ENCODE measurements at regions not wholly inside any gene's neighbourhood (a gene's known extent, or its start where the extent isn't known, plus 50 kb on each side); places are given as distances from the start of the nearest gene placed in this dataset.
A peak's percentile ranks its signal among the peaks of the same experiment; 100 is the strongest.
"Not testable (repeated sequence)": the region's sequence is repeated elsewhere in the genome, so short reads cannot be mapped to it uniquely, and the experiment has no call there.

DNA sequence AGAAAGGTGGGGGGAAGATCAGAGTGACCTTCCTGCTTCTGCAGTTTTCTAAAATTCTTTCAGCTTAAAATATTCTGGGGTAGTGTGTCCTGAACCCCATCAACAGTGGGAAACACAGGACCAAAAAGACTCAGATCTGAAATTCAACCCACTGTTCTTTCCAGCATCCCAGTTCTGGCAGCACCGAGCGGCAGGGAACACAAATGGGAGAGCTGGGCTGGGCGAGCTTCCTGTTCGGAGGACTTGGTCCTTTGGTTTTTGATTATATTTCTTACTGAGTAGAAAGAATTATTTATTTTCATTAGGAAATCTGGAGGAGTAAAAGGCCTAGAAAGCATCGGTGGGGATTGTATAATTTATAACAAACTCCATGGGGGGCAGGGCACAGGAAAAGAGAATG, 239.1 kb downstream of the COG6 start:
- DNase-seq: no peak

DNA sequence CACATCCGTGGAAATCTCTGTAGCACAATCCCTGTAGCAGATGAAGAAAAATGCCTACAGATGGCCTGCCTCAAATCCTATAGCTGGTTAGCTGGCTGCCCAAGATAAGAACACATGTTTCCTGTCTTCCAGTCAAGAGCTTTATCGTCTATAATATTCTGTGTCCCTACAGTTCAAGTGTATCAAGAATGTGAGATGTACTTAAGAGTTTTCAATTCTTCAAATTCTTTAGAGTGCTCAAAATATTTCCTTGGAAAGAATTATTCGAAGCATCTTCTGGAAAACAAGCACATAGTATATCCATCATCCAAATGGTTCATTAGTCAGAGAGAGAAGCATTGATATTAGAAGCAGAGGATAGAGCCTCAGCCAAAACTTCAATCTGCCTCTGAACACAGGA, 239.8 kb downstream of the COG6 start:
- peak; percentile 73 for DNase-seq

GRCh38 chr13:39897636-39898035, 242.2 kb downstream of the COG6 start:
- no peak for DNase-seq

- DNase-seq: no peak
Observed at GRCh38 chr13:39900106-39900750, 244.8 kb downstream of the COG6 start.

GRCh38 chr13:39904959-39905358, 249.5 kb downstream of the COG6 start:
- DNase-seq: no peak

- DNase-seq: no peak
Observed at GRCh38 chr13:39909634-39910033, 254.2 kb downstream of the COG6 start.

DNA sequence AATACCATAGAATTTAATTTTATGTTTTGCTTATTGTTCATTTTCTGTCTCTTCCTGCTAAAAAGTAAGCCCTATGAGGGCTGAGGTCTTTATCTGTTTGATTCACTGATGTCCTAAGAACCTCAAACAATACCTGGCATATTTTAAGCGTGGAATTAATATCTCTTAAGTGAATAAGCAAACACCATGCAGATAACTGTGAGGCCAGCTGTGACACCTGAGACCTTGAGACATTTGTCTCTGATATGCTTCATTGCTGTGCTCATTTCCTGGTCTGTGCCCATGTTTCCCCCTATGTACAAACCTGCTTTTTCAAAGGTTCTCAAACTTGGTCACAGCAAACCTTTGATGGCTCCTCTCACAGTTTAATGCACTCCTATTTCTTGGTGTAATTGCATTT, 254.6 kb downstream of the COG6 start:
- no peak for DNase-seq

DNA sequence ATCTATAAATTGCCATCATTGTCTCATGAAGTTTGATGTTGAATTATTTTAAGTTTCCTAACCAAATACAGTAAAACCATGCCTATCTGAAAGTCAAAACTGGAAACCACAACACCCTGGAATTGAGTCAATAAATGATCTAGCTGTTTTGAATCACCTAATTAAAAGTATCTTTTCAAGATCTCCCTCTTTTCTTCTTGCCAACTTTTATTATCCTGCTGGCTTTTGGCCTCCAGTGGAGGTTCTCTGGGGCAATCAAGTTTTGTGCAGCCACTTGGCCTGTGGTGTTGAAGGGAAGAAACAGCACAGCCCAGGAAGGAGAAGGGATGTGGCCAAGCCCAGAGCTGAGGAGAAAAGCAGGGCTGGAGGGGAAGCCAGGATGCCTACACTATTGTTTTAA, 255.4 kb downstream of the COG6 start:
- DNase-seq: no peak

- no peak for DNase-seq
Observed at GRCh38 chr13:39913339-39913738, 257.9 kb downstream of the COG6 start.

DNA sequence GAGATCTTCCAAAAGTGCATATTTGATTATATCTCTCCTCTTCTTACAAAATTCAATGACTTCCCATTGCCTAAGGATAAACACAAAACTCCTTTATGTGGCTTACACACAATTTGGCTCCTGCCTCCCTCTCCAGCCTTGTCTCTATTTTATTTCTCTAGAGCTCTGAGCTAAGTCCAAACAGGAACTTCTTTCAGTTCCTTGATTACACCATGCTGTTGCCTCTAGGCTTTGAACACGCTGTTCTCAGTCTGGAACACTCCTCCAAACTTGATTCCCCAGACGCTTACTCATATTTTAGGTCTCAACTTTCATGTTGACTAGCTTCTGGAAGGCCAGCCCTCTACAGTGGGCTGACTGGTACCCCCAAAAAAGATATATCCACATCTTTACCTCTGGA, 258.5 kb downstream of the COG6 start:
- no peak for DNase-seq

GRCh38 chr13:39915418-39915817, 260.0 kb downstream of the COG6 start:
- DNase-seq: no peak

DNA sequence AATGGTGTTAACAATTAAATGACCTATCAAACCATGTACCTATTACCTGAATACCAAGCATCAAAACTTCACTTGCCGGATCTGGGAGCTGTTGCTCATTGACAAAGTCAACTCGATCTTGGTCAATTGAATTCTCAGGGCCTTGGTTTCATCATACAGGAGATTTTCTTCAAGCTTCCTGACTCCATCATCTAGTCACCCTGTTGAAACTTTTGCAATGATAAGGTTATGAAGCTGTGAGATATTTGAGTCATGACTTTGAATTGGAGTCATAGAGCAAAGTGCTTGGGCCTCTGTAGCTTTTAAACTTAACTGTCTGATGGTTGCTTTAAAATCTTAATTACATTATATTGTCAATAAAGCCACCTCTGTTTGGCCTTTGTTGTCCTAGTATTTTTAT, 260.9 kb downstream of the COG6 start:
- no peak for DNase-seq

GRCh38 chr13:39918620-39919236, 263.3 kb downstream of the COG6 start:
- DNase-seq: no peak

DNA sequence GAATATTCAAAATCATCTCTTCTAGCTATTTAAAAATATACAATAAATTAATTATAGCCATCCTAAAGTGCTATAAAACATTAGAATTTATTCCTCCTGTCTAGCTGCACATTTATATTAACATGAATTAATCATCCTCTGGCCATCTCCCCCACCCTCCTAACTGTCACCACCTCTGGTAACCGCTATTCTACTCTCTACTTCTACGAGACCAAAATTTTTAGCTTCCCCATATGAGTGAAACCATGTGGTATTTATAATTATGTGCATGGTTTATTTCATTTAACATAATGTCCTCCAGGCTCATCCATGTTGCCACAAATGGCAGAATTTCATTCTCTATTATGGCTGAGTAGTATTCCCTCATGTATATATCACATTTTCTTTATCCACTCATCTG, 265.2 kb downstream of the COG6 start:
- DNase-seq: no peak

DNA sequence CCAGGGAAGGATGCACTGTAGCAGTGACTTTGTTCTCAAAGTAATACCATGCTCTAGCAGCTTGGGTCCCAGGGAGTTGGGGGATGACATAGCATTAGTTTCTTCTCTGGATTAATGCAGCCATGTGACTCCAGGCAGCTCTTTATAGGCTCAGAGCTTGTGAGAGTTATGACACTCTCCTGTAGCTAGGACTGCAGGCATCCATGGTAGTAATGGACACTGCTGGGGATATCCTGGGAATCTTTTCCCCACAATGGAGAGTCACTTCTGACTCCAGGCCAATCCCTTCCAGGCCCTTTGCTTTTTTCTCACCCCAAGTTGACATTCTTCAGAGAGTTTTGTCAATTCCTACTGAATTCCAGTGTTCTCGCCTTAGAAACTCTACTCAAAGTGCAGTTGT, 270.9 kb downstream of the COG6 start:
- DNase-seq: no peak

- DNase-seq: no peak
Observed at GRCh38 chr13:39928261-39928660, 272.8 kb downstream of the COG6 start.

DNA sequence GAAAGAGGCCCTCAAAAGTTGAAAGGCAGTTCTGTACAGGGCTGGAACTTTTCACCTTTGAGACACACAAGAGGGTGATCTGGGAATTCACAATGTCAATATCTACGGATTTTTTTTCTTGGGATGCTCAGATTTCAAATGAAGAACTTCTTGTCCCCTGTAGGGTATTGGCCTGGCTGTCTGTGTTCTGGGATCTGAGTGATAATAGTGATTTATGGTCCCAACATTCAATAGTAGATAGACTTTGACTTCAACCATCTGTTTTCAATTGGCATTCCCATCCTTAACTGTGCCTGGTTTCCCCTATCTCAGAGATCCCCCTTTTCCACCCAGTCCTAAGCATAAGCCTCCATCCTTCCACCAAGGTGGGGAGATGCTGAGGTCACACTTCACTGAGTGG, 274.1 kb downstream of the COG6 start:
- no peak for DNase-seq

GRCh38 chr13:39930060-39930459, 274.6 kb downstream of the COG6 start:
- DNase-seq: no peak

- no peak for DNase-seq
Observed at GRCh38 chr13:39930544-39931444, 275.3 kb downstream of the COG6 start.

GRCh38 chr13:39931505-39931904, 276.0 kb downstream of the COG6 start:
- DNase-seq: no peak

GRCh38 chr13:39932514-39932913, 277.1 kb downstream of the COG6 start:
- DNase-seq: not testable (repeated sequence)

DNA sequence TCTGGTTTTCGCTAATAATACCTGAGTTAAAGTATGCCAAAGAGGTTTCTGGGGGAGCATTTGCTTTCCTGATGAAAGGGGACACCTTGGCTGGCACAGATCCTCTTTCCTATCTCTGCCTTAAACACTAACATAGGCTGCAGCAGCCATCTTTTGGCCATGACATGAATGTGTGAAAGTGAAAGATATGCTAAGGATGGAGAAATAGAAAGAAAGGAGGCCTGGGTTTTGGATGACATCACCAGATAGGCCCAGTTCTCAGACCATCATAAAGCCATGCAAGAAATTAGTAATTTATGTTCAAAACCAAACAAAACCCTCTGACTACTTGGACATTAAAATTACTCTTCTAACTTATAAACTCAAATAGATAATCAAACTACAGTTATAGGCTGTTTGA, 279.7 kb downstream of the COG6 start:
- no peak for DNase-seq

DNA sequence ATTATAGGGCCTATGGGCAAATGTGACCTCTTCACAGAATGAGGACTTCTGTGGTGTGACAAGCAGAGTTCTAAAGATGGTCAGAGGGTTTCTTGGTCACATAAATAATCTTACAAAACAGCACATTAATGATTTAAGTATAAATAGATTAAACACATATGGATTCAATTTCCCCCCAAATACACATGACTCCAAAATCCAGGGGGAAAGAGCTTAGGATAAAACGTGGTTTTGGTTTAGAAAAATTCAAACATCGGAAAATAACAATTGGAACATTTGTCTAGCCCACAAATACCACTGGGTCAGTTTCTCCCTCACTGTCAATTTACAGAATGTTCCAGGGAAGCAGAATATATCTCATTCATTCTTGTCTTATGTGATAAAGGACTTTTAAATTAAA, 283.1 kb downstream of the COG6 start:
- DNase-seq: no peak

GRCh38 chr13:39941236-39941635, 285.8 kb downstream of the COG6 start:
- DNase-seq: no peak

Measured in fibroblast of skin of back (primary cell).